H9 (cell line): ENCODE measurements at regions not wholly inside any gene's neighbourhood (a gene's known extent, or its start where the extent isn't known, plus 50 kb on each side); places are given as distances from the start of the nearest gene placed in this dataset.
"Not testable (repeated sequence)": the region's sequence is repeated elsewhere in the genome, so short reads cannot be mapped to it uniquely, and the experiment has no call there.

Experiments used
- DNase-seq: peaks from one replicate; pipeline ENCODE4 v3.0.0-alpha.2; 2017
- H2AFZ ChIP-seq: one replicate; pipeline ENCODE4 v1.6.1; 2013; ENCODE audit warnings: mild to moderate bottlenecking, low read length, control low read depth, moderate library complexity
- H2AK5ac ChIP-seq: 2 replicates; pipeline ENCODE4 v1.6.1; 2013; ENCODE audit warnings: low read length, control low read depth, mixed read lengths; ENCODE audit not compliant: insufficient read length
- H2BK120ac ChIP-seq: one replicate; pipeline ENCODE4 v1.6.1; 2013; ENCODE audit warnings: low read depth, mild to moderate bottlenecking, low read length, control low read depth, inconsistent platforms; ENCODE audit not compliant: poor library complexity, severe bottlenecking
- H2BK12ac ChIP-seq: 2 replicates; pipeline ENCODE4 v1.6.1; 2013; ENCODE audit warnings: low read length, control low read depth, mixed read lengths, low read depth; ENCODE audit not compliant: insufficient read length
- H2BK15ac ChIP-seq: 2 replicates; pipeline ENCODE4 v1.6.1; 2013; ENCODE audit warnings: low read depth, low read length, control low read depth
- H2BK20ac ChIP-seq: one replicate; pipeline ENCODE4 v1.6.1; 2013; ENCODE audit warnings: low read depth, mild to moderate bottlenecking, low read length, control low read depth, inconsistent platforms; ENCODE audit not compliant: poor library complexity, severe bottlenecking
- H2BK5ac ChIP-seq: 2 replicates; pipeline ENCODE4 v1.6.1; 2013; ENCODE audit warnings: low read length, control low read depth, mixed read lengths; ENCODE audit not compliant: insufficient read length
- H3K14ac ChIP-seq: 2 replicates; pipeline ENCODE4 v1.6.1; 2013; ENCODE audit warnings: low read length, control low read depth; ENCODE audit not compliant: insufficient read depth
- H3K18ac ChIP-seq: 2 replicates; pipeline ENCODE4 v1.6.1; 2013; ENCODE audit warnings: low read depth, mild to moderate bottlenecking, mixed read lengths, low read length, control low read depth; ENCODE audit not compliant: insufficient read length
- H3K23ac ChIP-seq: 2 replicates; pipeline ENCODE4 v1.6.1; 2013; ENCODE audit warnings: low read length, control low read depth, mixed read lengths, low read depth; ENCODE audit not compliant: insufficient read length
- H3K23me2 ChIP-seq: 2 replicates; pipeline ENCODE4 v1.6.1; 2013; ENCODE audit warnings: low read depth, mild to moderate bottlenecking, mixed read lengths, low read length, control low read depth; ENCODE audit not compliant: insufficient read length, poor library complexity, severe bottlenecking
- H3K27ac ChIP-seq: 2 replicates; pipeline ENCODE4 v1.5.1; 2013; ENCODE audit warnings: low read length, control low read depth, mixed read lengths, low read depth; ENCODE audit not compliant: insufficient read length
- H3K27me3 ChIP-seq: 2 replicates; pipeline ENCODE4 v1.6.1; 2013; ENCODE audit warnings: low read length, control low read depth, inconsistent platforms; ENCODE audit not compliant: insufficient read depth
- H3K4ac ChIP-seq: 2 replicates; pipeline ENCODE4 v1.6.1; 2013; ENCODE audit warnings: low read depth, mild to moderate bottlenecking, control low read depth, inconsistent platforms, low read length, moderate library complexity
- H3K4me1 ChIP-seq: 2 replicates; pipeline ENCODE4 v1.6.1; 2013; ENCODE audit warnings: low read length, control low read depth, inconsistent platforms; ENCODE audit not compliant: insufficient read depth
- H3K4me2 ChIP-seq: 2 replicates; pipeline ENCODE4 v1.6.1; 2013; ENCODE audit warnings: low read length, control low read depth, mixed read lengths; ENCODE audit not compliant: insufficient read length, insufficient read depth
- H3K56ac ChIP-seq: 2 replicates; pipeline ENCODE4 v1.6.1; 2013; ENCODE audit warnings: low read depth, mild to moderate bottlenecking, mixed read lengths, low read length, control low read depth; ENCODE audit not compliant: insufficient read length
- H3K79me1 ChIP-seq: 2 replicates; pipeline ENCODE4 v1.6.1; 2013; ENCODE audit warnings: low read depth, mild to moderate bottlenecking, moderate library complexity, low read length, control low read depth, inconsistent platforms; ENCODE audit not compliant: insufficient read depth, poor library complexity, severe bottlenecking
- H3K79me2 ChIP-seq: 2 replicates; pipeline ENCODE4 v1.6.1; 2013; ENCODE audit warnings: low read length, control low read depth, inconsistent platforms; ENCODE audit not compliant: insufficient read depth
- H3K9ac ChIP-seq: 2 replicates; pipeline ENCODE4 v1.6.1; 2013; ENCODE audit warnings: low read length, control low read depth, mixed read lengths; ENCODE audit not compliant: insufficient read length; ENCODE audit errors: extremely low read depth
- H3K9me3 ChIP-seq: one replicate; pipeline ENCODE4 v1.6.1; 2013; ENCODE audit warnings: low read depth, low read length, inconsistent platforms; ENCODE audit not compliant: control insufficient read depth
- H3T11ph ChIP-seq: one replicate; pipeline ENCODE4 v1.6.1; 2013; ENCODE audit warnings: mild to moderate bottlenecking, low read length, control low read depth, inconsistent platforms
- H4K20me1 ChIP-seq: one replicate; pipeline ENCODE4 v1.6.1; 2013; ENCODE audit not compliant: control insufficient read depth, insufficient read length, insufficient read depth
- H4K5ac ChIP-seq: 2 replicates; pipeline ENCODE4 v1.6.1; 2013; ENCODE audit warnings: low read depth, mild to moderate bottlenecking, mixed read lengths, low read length, control low read depth; ENCODE audit not compliant: insufficient read length
- H4K8ac ChIP-seq: replicated peaks from 2 replicates; pipeline ENCODE4 v1.6.1; 2013; ENCODE audit warnings: low read length, control low read depth, mixed read lengths, low read depth; ENCODE audit not compliant: insufficient read length
- H4K91ac ChIP-seq: 2 replicates; pipeline ENCODE4 v1.6.1; 2013; ENCODE audit warnings: low read depth, mild to moderate bottlenecking, moderate library complexity, mixed read lengths, low read length, control low read depth; ENCODE audit not compliant: insufficient read length
- H3K27ac Mint-ChIP-seq, 3 experiments: 2 replicates in 2 of 3; 3 replicates in 1 of 3; pipeline ENCODE4 v1.8.0; 2020 to 2021; ENCODE audit warnings: mixed read lengths in 3 of 3, mild to moderate bottlenecking in 1 of 3, moderate library complexity in 1 of 3
- H3K27me3 Mint-ChIP-seq: 2 replicates; pipeline ENCODE4 v1.8.0; 2021; ENCODE audit warnings: low read depth, mild to moderate bottlenecking, moderate library complexity, mixed read lengths
- H3K36me3 Mint-ChIP-seq, 3 experiments: 2 replicates in 2 of 3; 3 replicates in 1 of 3; pipeline ENCODE4 v1.8.0; 2020 to 2021; ENCODE audit warnings: low read depth in 3 of 3, mixed read lengths in 3 of 3; ENCODE audit not compliant: insufficient read depth in 1 of 3
- H3K4me1 Mint-ChIP-seq, 2 experiments: 2 replicates each; pipeline ENCODE4 v1.8.0; 2020; ENCODE audit warnings: mixed read lengths in 2 of 2
- H3K4me3 Mint-ChIP-seq, 2 experiments: 2 replicates in 1 of 2; 3 replicates in 1 of 2; pipeline ENCODE4 v1.8.0; 2020 to 2021; ENCODE audit warnings: mild to moderate bottlenecking in 2 of 2, mixed read lengths in 2 of 2, moderate library complexity in 1 of 2
- H3K9me3 Mint-ChIP-seq, 2 experiments: 2 replicates in 1 of 2; 3 replicates in 1 of 2; pipeline ENCODE4 v1.8.0; 2020; ENCODE audit warnings: mild to moderate bottlenecking in 2 of 2, mixed read lengths in 2 of 2, moderate library complexity in 1 of 2
- CTCF ChIP-seq: fragments of 200-600 bp; sonication (generic); conservative IDR thresholded peaks from 3 replicates; pipeline ENCODE4 v1.8.0; 2021; ENCODE audit warnings: antibody characterized with exemption, mild to moderate bottlenecking
- WGBS: extraction: QIAGEN DNeasy Blood & Tissue Kit; methylation state at CpG from one replicate; pipeline ENCODE4 v1.1.7; 2013; ENCODE audit warnings: missing lambda C conversion rate, low lambda C conversion rate, mixed read lengths; ENCODE audit not compliant: insufficient read length; ENCODE audit errors: extremely low coverage; 5-methylcytosine and 5-hydroxymethylcytosine counted together

- H4K8ac ChIP-seq, result no peak overlapping the region
- no peak for TF ChIP-seq CTCF
Measured at GRCh38 chr5:54378707-54379106, 68.3 kb upstream of the ARL15 start.

GRCh38 chr5:54377339-54377738 is 67.0 kb upstream of the ARL15 start:
- H3K23me2 ChIP-seq, H3K23ac ChIP-seq, H3K27ac Mint-ChIP-seq, H3K27me3 Mint-ChIP-seq, H3K27ac ChIP-seq, H2BK12ac ChIP-seq, H4K20me1 ChIP-seq, H3K4me3 Mint-ChIP-seq, H3K4me2 ChIP-seq, H3K9me3 ChIP-seq, H4K5ac ChIP-seq, H3K27me3 ChIP-seq, H3K14ac ChIP-seq, H3K56ac ChIP-seq, H4K8ac ChIP-seq, H2BK20ac ChIP-seq, H3K18ac ChIP-seq, DNase-seq, H3K9ac ChIP-seq, H2AFZ ChIP-seq, H3T11ph ChIP-seq, H2BK5ac ChIP-seq, H2AK5ac ChIP-seq, H2BK120ac ChIP-seq, H3K4ac ChIP-seq, H3K79me2 ChIP-seq, H3K4me1 ChIP-seq, H3K4me1 Mint-ChIP-seq, H3K79me1 ChIP-seq, H2BK15ac ChIP-seq, H4K91ac ChIP-seq: not testable (repeated sequence)
- WGBS, result no CpG with 5 or more reads among the region's 1 CpG
- Mint-ChIP-seq H3K9me3 (peaks cover 28 to 31% of the 10 kb centered on the region in 2 experiments), H3K36me3 (peaks cover 3 to 26% (median 8%) of the 10 kb centered on the region in 3 experiments)

More at GRCh38 chr5:54378707-54379106, 68.3 kb upstream of the ARL15 start:
- H2AFZ ChIP-seq, result no peak overlapping the region
- H3K4me1 ChIP-seq, result no peaks in the 10 kb centered on the region
- no peak for DNase-seq
- H3K23ac ChIP-seq, result no peak overlapping the region
- Mint-ChIP-seq H3K36me3 (peaks cover 3 to 26% (median 8%) of the 10 kb centered on the region in 3 experiments), H3K9me3 (peaks cover 24 to 27% of the 10 kb centered on the region in 2 experiments), H3K27ac (no peak overlapping the region), H3K4me3 (no peak overlapping the region), H3K4me1 (no peaks in the 10 kb centered on the region), H3K27me3 (no peaks in the 10 kb centered on the region; the same call in 1 of the 2 replicates)
- H3K14ac ChIP-seq, result no peak overlapping the region
- no peak overlapping the region for H2BK5ac ChIP-seq
- no peak overlapping the region for H2AK5ac ChIP-seq
- H2BK120ac ChIP-seq, result no peak overlapping the region
- H4K20me1 ChIP-seq, result no peaks in the 10 kb centered on the region
- no peak overlapping the region for H2BK20ac ChIP-seq
- H3K79me2 ChIP-seq, result no peaks in the 10 kb centered on the region
- H3K79me1 ChIP-seq, result no peaks in the 10 kb centered on the region
- H3K9me3 ChIP-seq, result no peaks in the 10 kb centered on the region
- WGBS, result no CpG with 5 or more reads among the region's 10 CpGs
- H3T11ph ChIP-seq, result no peak overlapping the region
- no peak overlapping the region for H2BK15ac ChIP-seq
- no peak overlapping the region for H3K9ac ChIP-seq
- H3K27ac ChIP-seq, result no peak overlapping the region
- H3K4ac ChIP-seq, result no peak overlapping the region
- no peak overlapping the region for H3K56ac ChIP-seq
- H3K18ac ChIP-seq, result no peak overlapping the region
- no peaks in the 10 kb centered on the region for H3K27me3 ChIP-seq
- no peak overlapping the region for H4K91ac ChIP-seq
- H3K23me2 ChIP-seq, result no peaks in the 10 kb centered on the region
- no peak overlapping the region for H4K5ac ChIP-seq
- H3K4me2 ChIP-seq, result no peak overlapping the region
- no peak overlapping the region for H2BK12ac ChIP-seq
